NCI-H510A treated with DMSO at 0.1 percent for 48 hours (cell line): ENCODE measurements at regions not wholly inside any gene's neighbourhood (a gene's known extent, or its start where the extent isn't known, plus 50 kb on each side); places are given as distances from the start of the nearest gene placed in this dataset.
"Not testable (repeated sequence)": the region's sequence is repeated elsewhere in the genome, so short reads cannot be mapped to it uniquely, and the experiment has no call there.

Source experiments
- DNase-seq: peaks from one replicate; lab custom pipeline; 2025; lab: John Stamatoyannopoulos, UW

DNA sequence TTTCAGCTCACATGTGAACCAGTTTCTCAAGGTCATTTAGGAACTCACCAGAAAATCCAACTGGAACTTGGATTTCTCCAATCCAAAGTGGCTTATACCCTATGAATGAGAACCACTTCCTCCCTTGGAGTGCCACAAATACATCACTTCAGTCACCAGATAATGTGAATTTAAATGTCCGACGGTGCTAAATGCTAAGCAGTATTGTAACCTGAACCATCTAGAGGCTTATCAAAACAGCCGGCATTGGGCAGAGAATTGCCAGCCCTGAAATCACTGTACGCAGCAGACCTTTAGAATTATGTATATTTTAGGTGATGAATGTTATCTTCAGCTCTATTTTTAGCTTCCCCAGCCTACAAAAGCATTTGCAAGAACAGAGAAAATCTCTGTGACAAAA is 76.8 kb upstream of the COX20 start:
- peak; percentile 11 for DNase-seq

DNA sequence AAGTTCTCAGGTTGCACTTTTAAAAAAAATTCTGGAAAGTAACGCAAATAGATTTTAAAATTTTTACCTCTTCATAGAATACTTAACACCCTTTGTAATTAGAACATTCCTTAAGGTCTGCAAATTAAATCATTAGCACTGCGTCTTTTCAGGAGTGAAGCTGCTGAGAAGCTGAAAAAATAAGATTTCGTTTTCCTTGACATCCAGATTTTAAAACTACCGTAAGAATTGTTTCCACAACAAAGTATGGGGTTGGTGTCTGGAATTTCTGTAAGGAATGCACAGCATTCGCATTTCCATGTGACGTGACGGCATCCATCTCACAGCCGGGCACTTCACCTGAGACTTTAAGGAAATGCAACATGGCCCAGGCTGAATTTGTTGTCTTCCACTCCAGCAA is 76.3 kb upstream of the COX20 start:
- DNase-seq = no peak

DNA sequence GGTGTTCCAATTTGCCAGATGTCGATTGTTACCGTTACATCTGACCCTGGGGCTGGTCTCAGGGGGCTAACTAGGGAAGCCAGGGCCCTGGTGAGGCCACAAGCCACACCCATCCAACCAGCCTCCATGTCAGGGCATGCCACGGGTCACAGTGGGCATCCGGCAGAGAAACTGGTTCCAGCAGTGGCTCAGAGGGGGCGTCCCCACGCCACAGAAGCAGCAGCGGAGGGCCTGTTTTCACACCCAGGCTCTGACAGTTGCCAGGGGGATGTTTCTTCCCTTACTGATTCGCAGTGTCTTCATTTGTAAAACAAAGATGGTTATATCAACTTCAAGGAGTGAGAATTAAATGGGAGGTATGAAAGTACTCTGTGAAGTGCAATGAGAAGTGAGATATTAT is 75.0 kb upstream of the COX20 start:
- DNase-seq = no peak

DNA sequence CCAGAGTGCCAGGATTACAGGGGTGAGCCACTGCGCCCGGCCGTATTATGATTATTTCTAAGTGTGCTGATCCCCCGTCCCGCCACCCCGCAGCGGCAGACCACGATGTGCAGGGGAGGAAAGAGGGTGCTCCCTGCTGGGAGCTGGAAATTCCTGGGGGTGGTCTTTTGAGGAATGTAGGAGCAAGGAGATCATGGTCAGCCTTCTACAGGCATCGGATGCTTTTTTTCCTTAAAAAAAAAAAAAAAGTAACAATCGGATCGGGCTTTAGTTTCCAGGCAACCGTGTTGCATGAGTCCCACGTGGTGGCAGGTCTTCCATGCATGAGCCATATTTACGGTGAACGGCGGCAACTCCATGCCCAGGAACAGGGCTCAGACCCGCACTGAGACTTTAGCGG is 74.2 kb upstream of the COX20 start:
- no peak for DNase-seq

DNA sequence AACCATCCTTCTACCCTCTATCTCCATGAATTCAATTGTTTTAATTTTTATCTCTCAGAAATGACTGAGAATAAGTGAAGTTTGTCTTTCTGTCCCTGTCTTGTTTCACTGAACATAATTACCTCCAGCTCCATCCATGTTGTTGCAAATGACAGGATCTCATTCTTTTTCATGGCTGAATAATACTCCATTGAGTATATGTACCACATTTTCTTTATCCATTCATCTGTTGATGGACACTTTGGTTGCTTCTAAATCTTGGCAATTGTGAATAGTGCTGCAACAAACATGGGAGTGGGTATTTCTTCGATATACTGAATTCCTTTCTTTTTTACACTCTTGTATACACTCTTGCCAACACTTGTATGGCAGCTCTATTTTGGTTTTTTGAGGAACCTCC is 72.8 kb upstream of the COX20 start:
- no peak for DNase-seq

DNA sequence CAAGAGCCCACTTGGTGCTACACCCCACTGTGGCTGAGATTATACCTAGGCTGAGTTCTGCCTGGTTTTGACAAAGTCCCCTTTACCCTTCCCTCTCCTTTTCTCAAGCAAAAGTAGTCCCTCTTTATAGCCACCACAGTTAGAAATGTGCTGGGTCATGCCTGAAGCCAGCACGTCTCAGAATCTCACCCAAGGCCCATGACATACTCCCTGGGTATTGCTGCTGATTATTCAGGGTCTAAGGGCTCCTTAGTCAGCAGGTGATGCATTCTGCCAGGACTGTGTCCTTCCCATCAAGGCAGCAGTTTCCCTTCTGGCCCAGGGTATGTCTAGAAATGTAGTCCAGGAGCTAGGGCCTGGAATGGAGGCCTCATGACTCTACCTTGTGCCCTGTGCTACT is 67.3 kb upstream of the COX20 start:
- no peak for DNase-seq

DNA sequence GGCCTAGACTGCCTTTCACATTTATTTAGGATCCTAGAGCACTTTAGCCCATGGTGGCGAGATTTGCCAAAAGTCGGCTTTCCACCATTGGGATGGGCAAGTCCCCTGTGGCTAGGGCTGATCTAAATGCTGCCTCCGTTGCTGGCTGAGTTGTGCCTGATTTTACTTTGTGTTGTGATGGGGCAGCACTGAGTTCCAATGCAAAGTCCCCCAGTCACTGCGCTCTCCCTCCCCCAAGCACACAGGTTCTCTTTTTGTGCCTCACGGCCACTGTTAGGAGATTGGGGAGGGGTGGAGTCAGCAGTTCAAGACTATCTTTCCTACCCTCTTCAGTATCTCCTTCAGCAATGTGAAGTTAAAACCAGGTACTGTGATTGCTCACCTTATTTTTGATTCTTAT is 66.7 kb upstream of the COX20 start:
- DNase-seq = no peak

DNA sequence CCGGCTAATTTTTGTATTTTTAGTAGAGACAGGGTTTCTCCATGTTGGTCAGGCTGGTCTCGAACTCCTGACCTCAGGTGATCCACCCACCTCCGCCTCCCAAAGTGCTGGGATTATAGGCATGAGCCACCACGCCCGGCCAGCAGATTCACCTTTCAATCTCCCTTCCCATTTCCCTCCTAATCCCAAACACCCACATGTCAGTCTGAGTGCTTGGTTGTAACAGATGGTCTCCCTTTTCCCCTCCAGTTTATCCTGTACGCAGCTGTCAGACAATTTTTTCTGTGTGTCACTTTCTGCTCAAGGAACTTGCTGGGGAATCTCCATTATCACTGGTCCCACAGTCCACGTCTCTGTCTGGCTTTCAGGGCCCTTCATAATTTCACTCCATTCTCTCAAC is 64.9 kb upstream of the COX20 start:
- DNase-seq = not testable (repeated sequence)

DNA sequence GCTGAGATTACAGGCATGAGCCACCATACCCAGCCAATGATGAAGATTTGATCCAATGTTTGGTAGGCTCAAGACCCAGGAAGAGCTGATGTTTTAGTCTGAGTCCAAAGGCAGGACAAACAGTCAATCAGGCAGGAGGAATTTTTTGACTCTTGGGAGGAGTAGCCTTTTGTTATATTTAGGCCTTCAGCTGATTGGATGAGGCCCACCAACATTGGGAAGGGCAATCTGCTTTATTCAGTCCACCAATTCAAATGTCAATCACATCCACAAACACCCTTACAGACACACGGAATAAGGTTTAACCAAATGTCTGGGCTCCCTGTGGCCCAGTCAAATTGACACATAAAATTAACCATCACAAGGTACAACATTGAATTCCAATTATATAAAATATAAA is 61.9 kb upstream of the COX20 start:
- DNase-seq = no peak

DNA sequence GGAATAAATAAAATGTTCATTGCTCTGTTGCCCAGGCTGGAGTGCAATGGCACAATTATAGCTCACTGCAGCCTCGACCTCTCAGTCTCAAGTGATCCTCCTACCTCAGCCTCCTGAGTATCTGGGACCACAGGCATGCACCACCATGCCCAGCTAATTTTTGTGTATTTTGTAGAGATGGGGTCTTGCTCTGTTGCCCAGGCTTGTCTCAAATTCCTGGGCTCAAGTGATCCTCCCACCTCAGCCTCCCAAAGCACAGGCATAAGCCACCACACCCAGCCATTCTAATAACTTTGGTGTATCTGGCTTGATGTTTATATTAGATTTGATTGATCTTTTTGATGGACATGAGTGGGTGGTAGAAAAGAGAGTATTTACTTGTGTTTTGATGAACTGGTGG is 58.7 kb upstream of the COX20 start:
- not testable (repeated sequence) for DNase-seq

DNA sequence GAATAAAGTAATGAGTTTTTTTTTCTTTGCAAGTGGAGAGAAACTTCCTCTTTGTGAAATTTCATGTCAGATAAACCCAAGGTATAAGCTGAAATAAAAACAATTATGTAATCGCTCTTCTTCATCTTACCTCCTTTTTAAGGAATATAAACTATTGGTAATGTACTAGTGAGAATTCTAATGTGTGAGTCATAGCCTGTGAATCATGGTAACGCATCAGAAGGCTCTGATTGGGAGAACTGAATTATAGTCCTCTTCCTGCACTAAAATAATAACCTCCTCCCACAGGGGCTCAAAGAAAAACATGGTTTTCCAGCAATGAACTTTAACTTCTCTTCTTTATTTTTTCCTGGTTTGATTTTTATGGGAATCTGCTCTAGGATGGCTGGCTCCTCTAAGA is 57.1 kb upstream of the COX20 start:
- DNase-seq = no peak

DNA sequence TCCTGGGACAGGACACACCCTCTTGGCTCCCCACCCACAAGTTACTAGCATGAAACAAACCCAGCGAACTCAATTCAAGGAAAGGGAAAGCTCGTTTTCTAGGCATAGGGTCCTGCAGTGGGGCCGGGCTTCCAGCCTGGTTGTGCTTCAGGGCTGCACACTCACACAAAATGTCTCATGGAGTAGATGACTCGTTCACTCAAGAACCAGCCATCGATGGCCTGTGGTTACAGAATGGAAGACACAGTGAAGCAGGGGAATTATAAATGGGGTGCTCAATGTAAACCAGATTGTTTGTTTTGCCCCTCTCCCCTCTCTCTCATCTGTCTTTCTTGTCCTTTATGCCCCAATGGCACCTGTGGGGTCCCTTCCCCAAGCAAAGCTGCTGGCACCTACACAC is 56.0 kb upstream of the COX20 start:
- no peak for DNase-seq

DNA sequence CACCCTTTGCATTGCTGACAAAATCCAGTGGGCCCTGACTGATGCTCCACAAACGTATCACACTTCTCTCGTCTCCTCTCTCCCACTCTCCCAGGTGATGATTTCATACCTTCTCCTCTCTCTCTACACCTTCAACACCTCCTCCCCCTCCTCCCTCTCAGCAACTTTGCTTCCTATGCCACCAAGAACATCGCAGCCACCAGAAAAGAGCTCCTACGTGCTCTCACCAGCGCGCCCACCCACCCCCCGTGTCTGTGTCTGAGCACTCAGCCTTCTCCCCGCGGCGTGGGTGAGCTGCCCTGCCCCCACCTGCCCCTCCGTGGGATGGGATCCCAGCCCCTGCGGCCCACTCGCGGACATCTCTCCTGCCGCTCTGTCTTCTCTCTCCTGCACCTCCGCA is 55.1 kb upstream of the COX20 start:
- no peak for DNase-seq

DNA sequence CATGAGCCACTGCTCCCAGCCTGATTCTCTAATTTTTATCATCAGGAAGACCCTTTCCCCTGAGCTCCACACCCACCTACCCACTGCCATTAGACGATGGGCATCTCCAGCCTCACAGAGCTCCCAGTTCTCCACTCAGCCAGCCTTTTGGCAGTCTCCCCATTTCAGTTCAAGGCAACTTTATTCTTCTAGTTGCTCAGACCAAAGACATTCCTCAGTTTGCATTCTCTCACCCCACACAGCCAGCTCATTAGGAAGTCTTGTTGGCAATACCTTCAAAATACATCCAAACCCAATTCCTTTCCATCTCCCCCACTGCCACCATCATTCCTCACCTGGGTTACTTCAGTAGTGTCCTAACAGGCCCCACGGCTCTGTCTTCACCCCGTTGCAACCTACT is 53.4 kb upstream of the COX20 start:
- no peak for DNase-seq

DNA sequence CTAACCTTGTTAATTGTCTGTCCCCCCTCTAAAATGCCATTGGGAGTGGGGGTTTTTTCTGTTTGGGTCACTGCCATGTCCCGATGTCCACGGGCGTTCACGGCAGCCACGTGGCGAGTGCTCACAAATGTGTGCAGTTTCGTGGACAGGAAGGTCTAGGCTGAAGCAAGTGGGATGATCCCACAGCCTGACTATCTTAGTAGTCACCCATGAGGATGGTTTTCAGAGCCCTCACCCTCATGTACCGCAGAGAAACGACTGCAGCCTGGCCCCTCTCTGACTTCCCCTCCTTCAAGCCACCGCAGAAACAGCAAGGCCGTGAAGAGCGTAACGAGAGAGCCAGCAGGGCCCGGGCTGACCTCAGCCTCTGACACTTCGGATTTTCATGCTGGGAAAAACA is 52.3 kb upstream of the COX20 start:
- DNase-seq = no peak
